ENCODE measurements at regions not wholly inside any gene's neighbourhood (a gene's known extent, or its start where the extent isn't known, plus 50 kb on each side); places are given as distances from the start of the nearest gene placed in this dataset.
"Not testable (repeated sequence)": the region's sequence is repeated elsewhere in the genome, so short reads cannot be mapped to it uniquely, and the experiment has no call there.

DNA sequence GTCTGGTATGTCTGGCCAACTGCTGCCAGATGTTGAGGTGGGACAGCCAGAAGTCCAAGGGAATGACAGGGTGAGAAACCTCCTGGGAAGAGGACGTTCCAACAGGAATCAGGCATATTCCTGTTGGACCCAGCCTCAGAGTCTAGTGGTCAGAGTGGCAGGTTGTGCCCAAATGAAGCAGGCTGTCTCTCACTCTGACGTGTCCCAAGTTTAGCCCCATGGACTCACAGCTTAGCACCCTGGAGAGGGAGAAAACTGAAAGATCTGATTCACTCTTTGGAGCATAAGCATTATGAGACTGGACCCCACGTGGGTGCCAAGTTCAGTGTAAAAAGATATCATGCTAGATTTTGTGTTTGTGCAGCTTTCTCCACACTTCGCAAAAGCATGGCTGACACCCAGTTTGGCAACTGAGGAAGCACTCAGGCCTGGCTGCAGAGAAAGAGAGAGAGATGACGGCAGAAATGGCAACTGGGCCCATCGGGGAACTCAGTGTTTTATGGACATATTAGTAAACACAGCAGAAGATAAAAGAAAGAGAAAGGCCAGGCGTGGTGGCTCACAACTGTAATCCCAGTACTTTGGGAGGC, 88.2 kb upstream of the LMCD1 start:
- H3K27me3 Mint-ChIP-seq (ENCODE audit: low read depth): peaks cover 2% of the 10 kb centered on the region
- no peaks in the 10 kb centered on the region for H3K36me3 Mint-ChIP-seq (ENCODE audit: insufficient read depth)
- H3K4me3 Mint-ChIP-seq: no peak overlapping the region
- DNase-seq (no peak), ATAC-seq (no peak)
- H3K4me1 Mint-ChIP-seq (ENCODE audit: low read depth): peaks cover 6% of the 10 kb centered on the region
- H3K9me3 Mint-ChIP-seq: no peaks in the 10 kb centered on the region

DNA sequence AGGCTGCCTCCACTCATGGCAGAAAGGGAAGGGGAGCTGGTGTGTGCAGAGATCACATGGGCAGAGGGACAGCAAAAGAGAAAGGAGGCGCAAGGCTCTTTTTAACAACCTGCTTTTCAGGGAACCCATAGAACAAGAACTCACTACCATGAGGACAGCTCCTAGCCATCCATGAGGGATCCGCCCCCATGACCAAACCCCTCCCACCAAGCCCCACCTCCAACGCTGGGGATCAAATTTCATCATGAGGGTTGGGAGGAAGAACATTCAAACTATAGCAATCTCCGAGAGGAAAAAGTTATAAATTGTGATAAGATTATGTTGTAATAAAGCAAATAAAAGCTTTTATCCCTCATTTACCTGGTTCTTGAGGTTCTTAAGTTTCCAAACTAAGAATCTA, 84.7 kb upstream of the LMCD1 start:
- DNase-seq (no peak), ATAC-seq (no peak)
- H3K27me3 Mint-ChIP-seq (ENCODE audit: low read depth): no peaks in the 10 kb centered on the region
- no peaks in the 10 kb centered on the region for H3K9me3 Mint-ChIP-seq
- H3K4me1 Mint-ChIP-seq (ENCODE audit: low read depth): peaks cover 6% of the 10 kb centered on the region
- H3K36me3 Mint-ChIP-seq (ENCODE audit: insufficient read depth): no peaks in the 10 kb centered on the region
- H3K4me3 Mint-ChIP-seq: no peak overlapping the region

DNA sequence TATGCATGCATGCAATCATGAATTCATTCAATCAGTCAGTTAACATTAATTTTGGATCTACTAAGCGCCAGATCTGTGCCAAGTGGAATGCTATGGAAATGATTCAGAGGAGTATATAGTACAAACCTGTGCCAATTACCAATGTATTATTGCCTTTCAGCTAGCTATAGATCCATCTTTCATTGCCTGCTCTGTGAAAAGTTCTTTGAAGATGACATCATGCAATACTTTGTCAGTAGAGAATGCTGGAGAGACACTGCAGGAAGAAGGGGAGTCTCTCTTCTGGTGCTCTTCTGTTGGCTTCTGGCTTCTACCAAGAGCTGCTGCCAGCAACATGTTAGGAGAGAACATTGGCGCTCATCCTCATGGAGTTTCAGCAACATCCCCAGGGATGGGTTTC, 81.0 kb upstream of the LMCD1 start:
- DNase-seq (no peak), ATAC-seq (no peak)
- Mint-ChIP-seq H3K4me1 (ENCODE audit: low read depth) (peaks cover 6% of the 10 kb centered on the region), H3K27me3 (ENCODE audit: low read depth) (no peaks in the 10 kb centered on the region), H3K9me3 (no peaks in the 10 kb centered on the region), H3K36me3 (ENCODE audit: insufficient read depth) (no peaks in the 10 kb centered on the region), H3K4me3 (no peak overlapping the region)

DNA sequence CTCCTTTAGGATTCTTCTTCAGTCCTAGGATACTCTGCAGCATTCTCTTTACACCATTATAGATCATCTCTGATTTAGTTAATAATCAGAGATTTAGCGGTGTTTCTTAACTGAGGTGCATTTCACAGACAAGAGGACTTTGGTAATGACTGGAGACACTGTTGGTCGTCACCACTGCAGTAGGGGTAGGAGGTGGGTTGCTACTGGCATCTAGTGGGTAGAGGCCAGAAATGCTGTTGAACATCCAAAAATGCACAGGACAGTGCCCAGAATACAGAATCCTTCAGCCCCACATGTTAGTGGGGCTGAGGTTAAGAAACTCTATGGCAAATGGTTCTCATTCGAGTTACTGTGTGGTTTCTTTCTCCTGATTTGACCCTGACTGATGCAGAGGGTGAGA, 80.4 kb upstream of the LMCD1 start:
- DNase-seq: no peak
- Mint-ChIP-seq H3K9me3 (no peaks in the 10 kb centered on the region), H3K36me3 (ENCODE audit: insufficient read depth) (no peaks in the 10 kb centered on the region), H3K27me3 (ENCODE audit: low read depth) (no peaks in the 10 kb centered on the region), H3K4me1 (ENCODE audit: low read depth) (peaks cover 6% of the 10 kb centered on the region), H3K4me3 (no peak overlapping the region)
- no peak for ATAC-seq

DNA sequence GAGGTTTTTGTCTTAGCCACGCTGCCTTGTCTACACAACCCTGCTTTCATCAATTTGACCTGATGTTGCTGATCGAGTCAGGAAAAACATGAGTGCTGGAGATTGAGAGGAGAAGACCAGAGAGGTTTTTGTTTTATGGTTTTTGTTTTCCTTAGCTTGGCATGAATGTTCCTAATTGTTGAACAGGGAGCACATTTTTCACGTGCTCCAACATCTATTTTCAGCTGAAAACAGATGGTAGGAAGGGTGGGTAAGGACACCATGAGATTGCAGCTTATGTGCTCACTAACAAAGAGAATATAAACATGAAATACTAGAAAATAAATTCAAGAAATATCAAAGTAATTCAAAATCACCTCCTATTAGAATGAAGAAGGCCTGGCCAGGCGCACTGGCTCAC, 79.9 kb upstream of the LMCD1 start:
- ATAC-seq: no peak
- H3K27me3 Mint-ChIP-seq (ENCODE audit: low read depth): no peaks in the 10 kb centered on the region
- H3K4me3 Mint-ChIP-seq: no peak overlapping the region
- DNase-seq: no peak
- no peaks in the 10 kb centered on the region for H3K9me3 Mint-ChIP-seq
- H3K36me3 Mint-ChIP-seq (ENCODE audit: insufficient read depth): no peaks in the 10 kb centered on the region
- peaks cover 5% of the 10 kb centered on the region for H3K4me1 Mint-ChIP-seq (ENCODE audit: low read depth)

DNA sequence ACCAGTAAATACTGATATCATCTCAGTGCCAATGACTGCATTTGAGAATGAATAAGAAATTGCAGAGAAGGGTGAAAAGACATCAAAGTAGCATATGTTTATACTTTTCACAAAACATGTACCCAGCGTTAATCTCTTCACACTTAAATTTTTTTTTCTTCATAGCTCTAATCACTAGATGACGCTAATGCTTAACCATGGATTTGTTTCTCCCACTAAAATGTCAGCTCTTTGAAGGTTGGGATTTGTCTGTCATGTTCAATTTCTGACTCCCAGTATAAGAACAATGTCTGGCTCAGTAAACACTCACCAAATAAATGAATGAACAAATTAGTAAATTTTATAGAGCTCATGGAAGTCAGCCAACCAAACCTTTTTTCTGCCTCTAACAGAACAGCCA, 78.3 kb upstream of the LMCD1 start:
- no peaks in the 10 kb centered on the region for H3K9me3 Mint-ChIP-seq
- ATAC-seq (no peak), DNase-seq (no peak)
- no peaks in the 10 kb centered on the region for H3K27me3 Mint-ChIP-seq (ENCODE audit: low read depth)
- H3K4me3 Mint-ChIP-seq: no peak overlapping the region
- no peaks in the 10 kb centered on the region for H3K36me3 Mint-ChIP-seq (ENCODE audit: insufficient read depth)
- no peaks in the 10 kb centered on the region for H3K4me1 Mint-ChIP-seq (ENCODE audit: low read depth)

DNA sequence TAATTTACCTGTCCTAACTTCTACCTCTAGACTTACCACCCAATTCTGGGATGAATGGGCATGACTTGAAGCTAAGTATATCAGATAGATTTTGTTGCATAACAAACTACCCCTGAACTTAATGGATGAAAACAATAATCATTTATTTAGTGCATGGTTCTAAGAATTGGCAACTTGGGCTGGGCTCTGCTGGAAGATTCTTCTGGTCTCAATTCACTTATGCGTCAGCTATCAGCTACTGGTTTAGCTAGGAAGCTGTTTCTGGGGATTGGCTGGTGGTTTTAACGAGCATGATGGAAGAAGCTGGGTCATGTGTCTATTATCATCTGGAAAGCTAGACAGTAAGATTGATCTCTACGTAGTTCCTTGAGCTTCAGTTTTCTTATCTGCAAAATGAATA, 77.3 kb upstream of the LMCD1 start:
- H3K9me3 Mint-ChIP-seq: no peaks in the 10 kb centered on the region
- no peaks in the 10 kb centered on the region for H3K36me3 Mint-ChIP-seq (ENCODE audit: insufficient read depth)
- H3K4me1 Mint-ChIP-seq (ENCODE audit: low read depth): no peaks in the 10 kb centered on the region
- H3K4me3 Mint-ChIP-seq: no peak overlapping the region
- no peak for ATAC-seq
- DNase-seq: no peak
- peaks cover 4% of the 10 kb centered on the region for H3K27me3 Mint-ChIP-seq (ENCODE audit: low read depth)

DNA sequence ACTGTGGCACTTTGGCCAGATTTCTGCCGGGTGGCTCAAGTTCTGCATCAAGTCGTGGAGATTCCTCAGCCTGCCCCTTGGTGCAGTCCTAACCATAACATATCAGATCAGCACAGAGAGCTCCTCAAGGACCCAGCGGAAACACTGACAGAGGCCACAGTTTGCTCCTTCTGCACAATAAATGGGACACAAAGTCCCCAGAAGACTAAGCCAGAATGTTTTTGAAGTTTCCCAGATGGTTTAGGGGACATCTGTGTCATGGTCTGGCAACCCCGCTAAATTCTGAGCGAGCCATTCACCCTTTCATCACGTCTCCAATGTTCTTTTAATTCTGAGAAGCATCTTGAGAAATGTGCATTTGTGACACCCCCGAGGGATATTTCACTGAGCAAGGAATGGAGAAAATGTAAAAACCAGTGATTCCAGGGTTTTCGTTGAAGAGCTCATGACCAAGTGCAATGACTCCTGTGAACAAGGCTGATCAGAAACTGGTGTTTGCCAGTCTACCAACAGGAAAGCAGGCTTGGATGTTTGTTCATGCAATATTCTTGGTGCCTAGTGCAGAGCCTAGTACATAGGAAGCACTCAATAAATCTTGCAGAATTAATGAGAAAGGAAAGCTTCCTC, 64.8 kb upstream of the LMCD1 start:
- H3K4me3 Mint-ChIP-seq: no peak overlapping the region
- H3K4me1 Mint-ChIP-seq (ENCODE audit: low read depth): no peaks in the 10 kb centered on the region
- no peak for DNase-seq
- peaks cover 4% of the 10 kb centered on the region for H3K9me3 Mint-ChIP-seq
- ATAC-seq: no peak
- H3K27me3 Mint-ChIP-seq (ENCODE audit: low read depth): no peaks in the 10 kb centered on the region
- H3K36me3 Mint-ChIP-seq (ENCODE audit: insufficient read depth): no peaks in the 10 kb centered on the region

DNA sequence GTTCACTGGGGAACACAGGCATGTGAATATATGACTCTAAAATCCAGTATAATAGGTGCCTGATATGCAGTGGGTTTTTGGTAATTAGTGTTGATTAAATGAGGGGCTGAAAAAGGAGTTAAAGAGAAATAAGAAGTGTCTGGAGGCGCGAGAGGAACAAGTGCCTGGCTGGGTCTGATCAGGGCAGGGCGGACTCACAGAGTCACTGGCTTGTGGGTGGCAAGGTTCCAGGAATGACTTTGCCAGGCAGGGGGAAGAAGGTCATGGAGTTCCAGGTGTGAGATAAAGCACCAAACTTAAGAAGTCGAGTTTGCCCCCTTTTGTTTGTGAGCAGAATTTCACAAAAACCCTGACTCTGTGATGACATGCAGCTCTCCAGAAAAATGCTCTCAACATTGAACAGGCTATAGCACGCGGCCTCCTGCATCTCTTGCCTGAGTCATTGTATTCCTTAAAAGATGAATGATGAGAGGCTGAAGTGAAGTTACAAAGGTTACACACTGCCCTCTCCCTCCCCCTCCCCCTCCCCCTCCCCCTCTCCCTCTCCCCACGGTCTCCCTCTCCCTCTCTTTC, 63.0 kb upstream of the LMCD1 start:
- Mint-ChIP-seq H3K4me3 (no peak overlapping the region), H3K9me3 (peaks cover 4% of the 10 kb centered on the region), H3K27me3 (ENCODE audit: low read depth) (no peaks in the 10 kb centered on the region), H3K36me3 (ENCODE audit: insufficient read depth) (no peaks in the 10 kb centered on the region), H3K4me1 (ENCODE audit: low read depth) (no peaks in the 10 kb centered on the region)
- DNase-seq: no peak
- ATAC-seq: no peak

DNA sequence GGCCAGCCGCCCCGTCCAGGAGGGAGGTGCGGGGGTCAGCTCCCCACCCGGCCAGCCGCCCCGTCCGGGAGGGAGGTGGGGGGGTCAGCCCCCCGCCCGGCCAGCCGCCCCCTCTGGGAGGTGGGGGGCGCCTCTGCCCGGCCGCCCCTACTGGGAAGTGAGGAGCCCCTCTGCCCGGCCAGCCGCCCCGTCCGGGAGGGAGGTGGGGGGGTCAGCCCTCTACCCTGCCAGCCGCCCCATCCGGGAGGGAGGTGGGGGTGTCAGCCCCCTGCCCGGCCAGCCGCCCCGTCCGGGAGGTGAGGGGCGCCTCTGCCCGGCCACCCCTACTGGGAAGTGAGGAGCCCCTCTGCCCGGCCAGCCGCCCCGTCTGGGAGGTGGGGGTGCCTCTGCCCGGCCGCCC, 61.5 kb upstream of the LMCD1 start:
- not testable (repeated sequence) for H3K27me3 Mint-ChIP-seq (ENCODE audit: low read depth); H3K36me3 Mint-ChIP-seq (ENCODE audit: insufficient read depth); ATAC-seq; H3K9me3 Mint-ChIP-seq; H3K4me3 Mint-ChIP-seq; DNase-seq; H3K4me1 Mint-ChIP-seq (ENCODE audit: low read depth)

DNA sequence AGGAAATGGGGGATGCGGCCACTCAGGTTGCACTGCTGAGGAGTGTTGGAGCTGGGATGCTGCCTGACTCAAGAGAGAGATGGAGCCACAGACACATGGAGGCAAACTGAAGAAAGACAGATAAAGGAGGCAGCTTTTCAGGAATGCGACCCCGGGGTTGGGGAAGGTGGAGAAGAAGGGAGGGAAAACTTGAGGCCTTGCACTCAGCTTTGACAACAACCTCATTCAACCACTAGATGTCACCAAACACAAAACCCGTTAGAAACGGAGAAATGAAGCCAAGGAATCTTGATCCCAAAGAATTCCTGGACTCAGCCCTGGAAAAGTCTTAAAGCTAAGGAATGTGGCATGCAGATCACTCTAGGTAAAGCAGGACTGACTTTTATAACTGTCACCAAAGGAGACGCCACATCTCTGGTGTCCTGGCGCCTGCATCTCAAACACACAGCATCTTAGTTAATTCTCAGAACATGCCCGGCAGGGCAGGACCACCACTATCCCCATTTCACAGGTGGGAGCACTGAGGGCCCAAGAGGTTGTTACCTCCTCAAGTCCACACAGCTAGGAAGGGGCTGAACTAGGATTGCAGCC, 59.6 kb upstream of the LMCD1 start:
- H3K36me3 Mint-ChIP-seq (ENCODE audit: insufficient read depth): no peaks in the 10 kb centered on the region
- DNase-seq (no peak), ATAC-seq (no peak)
- H3K4me1 Mint-ChIP-seq (ENCODE audit: low read depth): peaks cover 4% of the 10 kb centered on the region
- H3K9me3 Mint-ChIP-seq: peaks cover 4% of the 10 kb centered on the region
- no peaks in the 10 kb centered on the region for H3K27me3 Mint-ChIP-seq (ENCODE audit: low read depth)
- no peak overlapping the region for H3K4me3 Mint-ChIP-seq

DNA sequence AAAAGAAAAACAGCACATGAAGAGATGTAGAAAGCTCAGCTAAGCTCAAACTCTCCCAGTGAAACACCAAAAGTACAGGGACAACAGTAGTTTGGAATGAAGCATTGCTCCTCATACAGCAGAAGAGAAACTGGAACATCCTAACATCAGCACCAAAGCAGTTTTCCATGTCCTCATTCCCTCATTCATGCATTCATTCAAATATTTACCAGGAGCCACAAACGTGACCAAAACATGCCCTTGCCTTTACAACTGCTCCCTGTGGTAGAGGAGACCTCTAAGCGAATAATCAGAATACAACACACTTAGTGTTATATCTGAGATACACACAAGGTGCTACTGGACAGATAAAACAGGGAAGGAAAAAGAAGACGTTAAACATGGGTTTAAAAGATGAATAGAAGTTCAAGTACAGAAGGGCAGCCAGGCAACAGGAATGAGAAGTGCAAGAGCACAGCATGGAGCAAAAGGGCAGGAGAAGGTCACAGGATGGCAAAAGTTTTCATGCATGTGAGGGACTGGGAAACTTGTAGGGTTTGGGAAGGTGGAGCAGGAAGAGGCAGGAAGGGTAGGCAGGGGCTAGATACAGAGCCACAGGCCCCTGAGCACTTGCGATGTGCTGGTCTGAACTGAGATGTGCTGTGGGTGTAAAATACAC, 58.5 kb upstream of the LMCD1 start:
- Mint-ChIP-seq H3K27me3 (ENCODE audit: low read depth) (no peaks in the 10 kb centered on the region), H3K36me3 (ENCODE audit: insufficient read depth) (no peaks in the 10 kb centered on the region), H3K4me3 (no peak overlapping the region), H3K4me1 (ENCODE audit: low read depth) (peaks cover 4% of the 10 kb centered on the region), H3K9me3 (peaks cover 4% of the 10 kb centered on the region)
- DNase-seq (no peak), ATAC-seq (no peak)

DNA sequence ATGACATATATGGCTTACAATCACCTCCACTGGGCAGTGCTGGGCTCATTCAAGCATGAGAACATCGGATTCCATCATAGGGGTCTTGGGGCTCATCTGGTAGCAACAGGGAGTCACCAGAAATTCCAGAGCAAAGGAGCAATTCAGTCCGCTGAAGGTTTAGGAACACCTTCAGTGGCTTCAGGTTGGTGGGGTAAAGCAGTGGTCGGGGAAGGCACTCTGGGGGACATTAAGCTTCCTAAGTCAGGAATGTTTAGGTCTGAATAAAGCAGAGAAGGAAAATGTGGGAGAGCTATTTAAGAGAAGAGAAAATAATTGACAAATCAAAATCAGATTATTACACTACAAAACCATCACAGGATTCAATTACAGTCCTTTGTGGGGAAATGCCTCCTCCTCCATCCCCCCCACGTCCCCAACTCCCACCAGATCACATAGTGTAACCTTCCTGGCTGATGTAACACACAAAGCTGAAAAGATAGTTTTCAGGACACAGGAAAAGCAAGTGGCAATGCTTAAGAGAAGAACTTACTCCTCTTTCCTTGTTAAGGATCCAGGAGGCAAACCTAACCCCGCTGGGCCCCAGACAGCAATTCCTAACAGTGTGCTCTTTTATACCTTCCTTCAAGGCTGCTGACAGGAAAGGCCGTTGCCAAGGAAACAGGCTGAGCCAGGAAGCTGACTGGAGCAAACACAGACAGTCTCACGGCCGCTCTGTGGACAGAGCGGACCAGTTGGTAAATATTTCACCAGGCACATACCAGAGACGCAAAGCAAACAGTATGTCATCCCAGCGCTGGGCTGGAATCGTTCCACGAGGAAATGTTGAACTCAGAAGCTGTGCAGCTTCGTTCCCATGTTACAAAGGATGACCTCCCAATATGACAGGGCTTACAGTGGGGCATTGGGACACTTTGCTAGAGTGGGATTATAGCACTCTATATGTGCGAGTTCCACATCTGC, 57.5 kb upstream of the LMCD1 start:
- Mint-ChIP-seq H3K4me3 (no peak overlapping the region), H3K4me1 (ENCODE audit: low read depth) (peaks cover 4% of the 10 kb centered on the region), H3K36me3 (ENCODE audit: insufficient read depth) (no peaks in the 10 kb centered on the region), H3K9me3 (no peaks in the 10 kb centered on the region), H3K27me3 (ENCODE audit: low read depth) (no peaks in the 10 kb centered on the region)
- DNase-seq (no peak), ATAC-seq (no peak)

DNA sequence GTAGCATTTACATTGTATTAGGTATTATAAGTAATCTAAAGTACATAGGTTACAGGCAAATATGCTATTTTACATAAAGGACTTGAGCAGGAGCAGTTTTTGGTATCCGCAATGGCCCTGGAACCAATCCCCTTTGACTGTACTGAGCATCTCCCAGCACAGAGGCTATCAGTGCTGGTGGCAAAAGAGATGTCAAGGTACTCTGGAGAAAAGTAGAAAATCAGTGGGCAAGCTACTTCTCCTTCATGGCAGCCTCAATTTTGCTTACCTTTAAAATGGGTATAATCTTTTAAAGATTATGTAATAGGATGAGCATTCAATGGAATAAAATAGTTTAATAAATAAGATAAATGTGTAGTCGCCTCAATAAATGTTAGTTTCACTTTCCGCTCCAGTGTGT, 56.7 kb upstream of the LMCD1 start:
- Mint-ChIP-seq H3K4me1 (ENCODE audit: low read depth) (peaks cover 4% of the 10 kb centered on the region), H3K9me3 (no peaks in the 10 kb centered on the region), H3K27me3 (ENCODE audit: low read depth) (no peaks in the 10 kb centered on the region), H3K36me3 (ENCODE audit: insufficient read depth) (no peaks in the 10 kb centered on the region), H3K4me3 (no peak overlapping the region)
- DNase-seq (no peak), ATAC-seq (no peak)
